GM18498 (cell line): ENCODE measurements at regions not wholly inside any gene's neighbourhood (a gene's known extent, or its start where the extent isn't known, plus 50 kb on each side); places are given as distances from the start of the nearest gene placed in this dataset.
A peak's percentile ranks its signal among the peaks of the same experiment; 100 is the strongest.
"Not testable (repeated sequence)": the region's sequence is repeated elsewhere in the genome, so short reads cannot be mapped to it uniquely, and the experiment has no call there.

Source experiments
- ATAC-seq: cut with Tn5 transposase; IDR thresholded peaks from one replicate; pipeline ENCODE4 v1.9.1; 2021; ENCODE audit warnings: mild to moderate bottlenecking, moderate library complexity; ENCODE audit not compliant: unreplicated experiment

GRCh38 chr1:58257003-58257402 is 289.5 kb downstream of the OMA1 start:
- no peak for ATAC-seq

GRCh38 chr1:58256546-58256945 is 290.0 kb downstream of the OMA1 start:
- ATAC-seq, result no peak

DNA sequence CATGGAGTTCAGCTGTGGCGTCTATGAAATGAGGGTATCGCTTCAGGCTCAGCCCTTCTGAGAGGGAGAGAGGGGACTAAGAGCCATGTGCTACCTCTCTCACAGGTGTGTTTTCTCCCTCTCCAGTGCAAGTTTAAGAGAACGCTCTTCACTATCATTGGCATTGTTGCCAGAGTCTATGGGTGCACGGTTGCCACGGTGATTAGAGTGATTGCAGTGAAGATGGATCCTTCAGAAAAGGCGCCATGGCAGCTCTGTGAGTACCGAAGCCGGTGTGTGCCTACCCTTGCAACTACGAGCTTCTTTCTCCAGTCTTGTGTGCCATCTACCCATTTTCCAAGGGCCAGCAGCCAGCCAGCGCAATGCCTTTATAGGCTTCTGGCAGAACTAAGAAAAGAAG is 290.5 kb downstream of the OMA1 start:
- ATAC-seq, result no peak

GRCh38 chr1:58255192-58255591 is 291.3 kb downstream of the OMA1 start:
- ATAC-seq, result no peak

GRCh38 chr1:58251430-58252073 is 295.0 kb downstream of the OMA1 start:
- ATAC-seq, result no peak

DNA sequence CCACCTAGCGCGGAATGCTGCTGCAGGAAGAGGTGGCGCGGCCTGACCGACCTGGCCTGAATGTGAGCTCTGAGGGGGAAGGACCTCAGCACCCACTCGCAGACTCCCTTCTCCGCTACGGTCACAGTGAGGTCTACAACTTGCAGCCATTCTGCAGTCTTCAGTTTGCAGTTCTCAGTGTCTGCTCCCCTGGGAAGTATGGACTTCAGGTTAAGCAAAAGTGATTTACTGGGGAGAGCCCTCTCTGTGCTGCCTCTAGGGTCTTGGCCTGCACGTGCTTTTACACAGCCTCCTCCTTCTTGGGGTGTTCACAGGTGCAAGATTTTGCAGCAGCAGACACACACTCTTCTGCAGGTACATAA is 296.0 kb downstream of the OMA1 start:
- ATAC-seq, result no peak

DNA sequence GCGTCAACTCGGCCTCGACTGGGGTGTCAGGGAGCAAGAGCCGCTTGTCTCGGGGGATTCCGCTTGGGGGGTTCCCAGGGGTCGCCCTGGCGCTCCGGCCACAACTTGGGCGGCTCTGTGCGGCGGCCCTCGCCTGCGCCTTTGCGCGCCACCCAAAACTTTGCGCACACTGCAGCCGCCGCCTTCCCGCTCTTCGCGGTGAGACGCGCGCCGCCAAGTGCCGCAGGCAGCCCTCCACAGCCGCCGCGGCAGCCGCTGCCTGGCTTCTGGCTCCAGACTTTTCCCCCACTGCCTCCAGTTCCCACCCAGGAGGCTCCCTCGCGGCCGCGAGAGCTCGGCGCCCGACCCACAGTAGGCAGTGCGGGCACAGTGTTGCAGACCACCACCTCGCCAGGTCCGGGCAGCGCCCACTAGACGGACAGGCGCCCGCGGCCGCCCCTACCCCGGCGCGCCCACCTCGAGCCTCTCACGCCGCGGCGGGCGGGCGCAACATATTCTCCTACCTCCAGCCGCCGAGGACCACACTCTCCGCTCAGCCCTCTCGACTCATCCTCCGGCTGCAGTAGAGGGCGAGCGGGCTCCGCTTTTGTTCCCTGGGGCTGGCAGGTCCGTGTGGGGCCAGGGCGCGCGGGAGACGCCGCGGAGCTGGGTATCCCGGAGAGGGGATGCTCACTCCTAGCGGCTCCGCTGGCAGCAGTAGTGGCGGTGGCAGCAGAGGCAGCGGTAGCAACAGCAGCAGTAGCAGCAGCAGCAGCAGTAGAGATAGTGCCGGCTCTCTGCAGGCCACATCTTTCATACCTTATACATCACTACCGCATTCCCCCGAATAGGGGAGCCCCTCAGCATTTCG is 296.6 kb downstream of the OMA1 start:
- ATAC-seq, result peak; percentile 48

- no peak for ATAC-seq
Measured at GRCh38 chr1:58249388-58249736, 297.2 kb downstream of the OMA1 start.

- ATAC-seq, result no peak
Measured at GRCh38 chr1:58248791-58249190, 297.7 kb downstream of the OMA1 start.

- no peak for ATAC-seq
Measured at GRCh38 chr1:58248072-58248471, 298.5 kb downstream of the OMA1 start.

DNA sequence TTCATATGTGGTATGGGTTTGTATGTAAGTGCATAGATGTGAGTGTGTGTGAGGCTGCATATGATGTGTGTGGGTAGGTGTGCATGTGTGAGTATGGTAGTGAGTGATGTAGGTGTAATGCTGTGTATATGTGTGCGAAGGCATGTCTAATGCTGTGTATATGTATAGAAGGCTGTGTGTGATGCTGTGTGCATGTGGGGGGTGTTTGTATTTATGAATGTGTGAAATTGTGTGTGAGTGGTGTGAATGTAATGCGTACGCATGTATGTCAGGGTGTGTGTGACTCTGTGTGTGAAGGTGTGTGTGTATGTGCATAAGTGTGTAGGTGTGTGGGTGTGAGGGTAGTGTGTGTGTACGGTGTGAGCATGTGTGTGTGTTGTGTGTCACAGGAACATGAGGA is 300.0 kb downstream of the OMA1 start:
- ATAC-seq, result no peak

GRCh38 chr1:58244872-58245271 is 301.7 kb downstream of the OMA1 start:
- ATAC-seq, result no peak

DNA sequence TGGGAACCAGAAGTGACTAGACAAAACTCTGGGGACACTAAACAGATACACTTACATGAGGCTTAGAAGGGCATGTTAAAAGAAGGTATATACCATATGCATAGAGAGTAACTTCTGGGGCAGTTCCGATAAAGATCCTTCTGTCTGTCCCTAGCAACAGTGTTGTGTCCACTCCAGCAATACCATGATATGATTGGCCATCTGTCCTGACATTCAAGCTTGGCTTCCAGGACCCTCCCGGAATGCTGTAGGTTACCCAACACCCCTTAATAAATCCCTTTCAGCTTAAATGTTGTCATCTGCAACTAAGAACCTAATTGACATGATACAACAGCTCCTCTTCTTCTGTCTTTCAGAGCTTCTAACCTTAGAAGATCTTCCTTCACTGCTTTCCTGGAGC is 307.7 kb downstream of the OMA1 start:
- ATAC-seq, result no peak

GRCh38 chr1:58233729-58234128 is 312.8 kb downstream of the OMA1 start:
- no peak for ATAC-seq

- peak; percentile 72 for ATAC-seq
Measured at GRCh38 chr1:58231204-58231603, 315.3 kb downstream of the OMA1 start.

- ATAC-seq, result no peak
Measured at GRCh38 chr1:58227604-58228003, 318.9 kb downstream of the OMA1 start.

DNA sequence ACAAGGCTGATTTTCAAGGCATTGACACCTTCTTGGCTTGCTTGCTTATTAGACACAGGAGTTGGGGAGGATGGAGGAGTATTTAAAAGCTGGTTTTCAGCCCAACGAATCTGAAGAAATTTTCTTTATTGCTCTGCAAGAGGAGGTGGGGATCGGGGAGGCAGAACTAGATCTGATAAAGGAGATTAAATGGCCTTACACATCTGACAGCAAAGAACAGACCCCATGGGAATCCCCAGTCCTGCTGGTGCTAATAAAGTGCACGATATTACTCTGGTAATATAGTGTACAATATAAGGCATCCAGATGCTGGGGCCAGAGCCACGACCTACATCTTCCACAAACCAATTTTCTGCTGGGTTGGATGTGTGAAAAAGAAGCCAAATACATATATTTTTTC is 323.0 kb downstream of the OMA1 start:
- ATAC-seq, result no peak

- ATAC-seq, result no peak
Measured at GRCh38 chr1:58220836-58221472, 325.6 kb downstream of the OMA1 start.

DNA sequence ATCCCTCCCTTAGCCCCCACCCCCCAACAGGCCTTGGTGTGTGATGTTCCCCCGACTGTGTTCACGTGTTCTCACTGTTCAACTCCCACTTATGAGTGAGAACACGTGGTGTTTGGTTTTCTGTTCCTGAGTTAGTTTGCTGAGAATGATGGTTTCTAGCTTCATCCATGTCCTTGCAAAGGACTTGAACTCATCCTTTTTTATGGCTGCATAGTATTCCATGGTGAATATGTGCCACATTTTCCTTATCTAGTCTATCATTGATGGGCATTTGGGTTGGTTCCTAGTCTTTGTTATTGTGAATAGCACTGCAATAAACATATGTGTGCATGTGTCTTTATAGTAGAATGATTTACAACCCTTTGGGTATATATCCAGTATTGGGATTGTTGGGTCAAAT is 330.4 kb downstream of the OMA1 start:
- not testable (repeated sequence) for ATAC-seq

DNA sequence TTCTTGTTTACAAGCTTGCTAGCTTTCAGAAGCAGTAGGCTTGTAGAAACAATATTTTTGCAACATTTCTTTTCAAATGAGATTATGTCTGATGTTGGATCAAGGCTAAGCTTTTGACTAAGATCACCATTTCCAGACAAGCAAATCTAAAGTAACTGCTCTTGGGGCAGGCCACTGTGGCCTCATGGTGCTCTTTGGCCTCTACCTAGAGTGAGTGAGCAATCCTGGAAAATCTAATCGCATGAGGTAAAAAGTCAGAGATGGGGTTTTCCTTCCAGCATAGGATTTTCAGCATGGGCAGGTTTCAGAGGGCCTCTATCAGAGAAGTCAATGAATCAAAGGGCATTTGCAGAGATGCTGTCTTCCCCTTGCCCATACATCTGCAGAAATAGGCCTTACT is 331.9 kb downstream of the OMA1 start:
- no peak for ATAC-seq

- ATAC-seq, result no peak
Measured at GRCh38 chr1:58211869-58212268, 334.7 kb downstream of the OMA1 start.

- no peak for ATAC-seq
Measured at GRCh38 chr1:58209575-58209974, 337.0 kb downstream of the OMA1 start.
